Endometrium (tissue), 2 donors: ENCODE measurements at regions not wholly inside any gene's neighbourhood (a gene's known extent, or its start where the extent isn't known, plus 50 kb on each side); places are given as distances from the start of the nearest gene placed in this dataset.

ENCODE experiments used
- FAIRE-seq: peaks from 2 replicates; lab custom pipeline; 2012; peaks lifted over from hg19 to GRCh38; lab: Jason Lieb, UNC
- donor health status: control.
- donor health status: control.

DNA sequence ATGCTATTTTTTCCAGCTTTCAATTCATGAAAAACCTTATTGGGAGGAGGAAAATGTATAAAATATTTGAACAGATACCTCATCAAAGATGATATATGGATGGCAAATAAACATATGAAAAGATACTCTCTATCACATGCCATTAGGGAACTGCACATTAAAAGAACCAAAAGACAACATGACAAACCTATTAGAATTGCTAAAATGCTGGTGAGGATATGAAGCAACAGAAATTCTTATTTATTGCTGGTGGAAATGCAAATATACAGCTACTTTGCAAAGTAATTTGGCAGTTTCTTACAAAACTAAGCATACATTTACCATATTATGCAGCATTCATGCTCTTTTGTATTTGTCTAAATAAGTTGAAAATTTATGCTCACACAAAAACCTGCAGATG, 1783.9 kb upstream of the PCDH20 start:
- FAIRE-seq = no peak

DNA sequence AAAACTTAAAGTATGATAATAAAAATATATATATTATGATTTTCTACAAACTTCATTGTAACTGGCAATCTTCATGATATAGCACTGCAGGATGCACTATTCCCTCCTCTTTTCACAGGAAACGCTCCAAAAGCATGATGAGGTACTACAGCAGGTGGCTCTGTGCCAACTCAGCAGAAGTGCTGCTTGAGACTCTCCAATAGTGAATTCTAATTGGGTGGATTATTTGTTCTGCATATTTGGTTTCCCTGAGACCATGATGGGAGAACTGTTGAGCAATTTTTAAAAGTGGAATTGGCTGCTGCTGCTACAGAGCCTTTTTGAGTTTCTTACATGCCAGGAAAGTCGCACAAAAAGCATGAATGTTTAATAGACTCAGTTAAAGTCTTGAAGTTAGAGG, 1782.4 kb upstream of the PCDH20 start:
- no peak for FAIRE-seq

- no peak for FAIRE-seq
Measured at GRCh38 chr13:63195726-63196125, 1780.1 kb upstream of the PCDH20 start.

DNA sequence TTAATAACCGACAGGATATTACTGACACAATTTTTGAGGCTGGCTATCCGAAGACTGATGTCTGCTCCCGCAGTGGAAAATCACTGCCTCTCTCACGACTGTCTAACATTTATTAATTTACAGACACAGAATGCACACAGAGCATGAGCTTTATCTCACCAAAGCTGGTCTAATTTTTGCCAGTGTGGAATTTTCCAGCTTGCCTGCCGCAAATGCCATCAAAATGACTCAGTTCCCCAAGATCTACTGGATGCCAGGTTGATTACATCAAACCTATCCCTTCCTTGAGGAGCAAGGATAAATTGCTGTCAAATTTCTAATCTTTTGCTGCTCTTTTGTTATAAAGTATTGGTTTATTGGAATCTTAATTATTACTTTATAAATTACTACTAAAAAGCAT, 1775.1 kb upstream of the PCDH20 start:
- FAIRE-seq = no peak

DNA sequence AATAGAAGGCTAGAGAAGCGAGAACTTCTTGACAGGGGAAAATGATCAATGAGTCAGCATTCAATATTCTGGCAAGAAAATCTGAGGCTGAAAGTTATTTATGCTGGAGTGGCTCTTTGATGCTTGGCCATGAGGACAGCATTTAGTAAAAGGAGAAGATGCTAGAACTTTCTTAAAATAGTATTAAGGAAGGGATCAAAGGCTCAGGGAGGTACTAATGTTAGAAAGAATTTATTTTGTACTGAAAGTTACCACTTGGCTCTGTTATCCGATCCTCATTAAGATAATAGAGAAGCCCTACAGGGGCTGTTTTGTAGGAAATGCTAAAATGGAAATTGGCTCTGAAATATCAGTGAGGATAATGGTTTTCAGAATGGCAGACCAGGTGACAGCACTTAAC, 1774.6 kb upstream of the PCDH20 start:
- FAIRE-seq = no peak

DNA sequence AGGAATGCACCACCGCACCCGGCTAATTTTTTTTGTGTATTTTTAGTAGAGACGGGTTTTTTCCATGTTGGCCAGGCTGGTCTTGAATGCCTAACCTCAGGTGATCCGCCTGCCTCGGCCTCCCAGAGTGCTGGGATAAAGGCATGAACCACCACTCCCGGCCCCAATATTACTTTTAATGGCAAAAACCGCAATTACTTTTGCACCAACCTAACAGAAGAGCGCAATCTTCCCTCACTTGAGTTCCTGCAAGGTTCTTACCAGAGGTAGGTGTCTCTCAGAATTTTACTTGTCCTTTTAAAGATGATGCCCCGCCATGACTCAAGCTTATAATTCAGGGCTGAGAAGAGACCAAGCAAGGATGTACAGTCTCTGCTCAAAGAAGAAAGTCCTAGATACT, 1774.1 kb upstream of the PCDH20 start:
- no peak for FAIRE-seq

DNA sequence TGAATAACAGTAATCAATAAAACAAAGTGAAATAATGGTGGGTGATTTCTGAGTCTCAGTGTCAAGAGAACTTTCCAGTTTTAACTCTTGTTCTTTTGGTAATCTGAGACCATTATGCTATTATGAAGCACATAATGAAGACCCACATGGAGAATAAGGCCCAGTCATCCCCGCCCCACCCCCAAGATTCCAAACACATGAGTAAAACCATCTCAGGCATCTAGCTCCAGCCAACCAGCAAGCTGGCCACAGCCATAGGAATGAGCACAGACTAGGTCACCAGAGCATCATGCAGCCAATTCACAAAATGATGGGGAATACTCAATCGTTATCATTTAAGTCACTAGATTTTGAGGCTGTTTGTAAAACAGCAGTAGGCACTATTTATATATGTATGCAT, 1769.0 kb upstream of the PCDH20 start:
- FAIRE-seq = no peak

DNA sequence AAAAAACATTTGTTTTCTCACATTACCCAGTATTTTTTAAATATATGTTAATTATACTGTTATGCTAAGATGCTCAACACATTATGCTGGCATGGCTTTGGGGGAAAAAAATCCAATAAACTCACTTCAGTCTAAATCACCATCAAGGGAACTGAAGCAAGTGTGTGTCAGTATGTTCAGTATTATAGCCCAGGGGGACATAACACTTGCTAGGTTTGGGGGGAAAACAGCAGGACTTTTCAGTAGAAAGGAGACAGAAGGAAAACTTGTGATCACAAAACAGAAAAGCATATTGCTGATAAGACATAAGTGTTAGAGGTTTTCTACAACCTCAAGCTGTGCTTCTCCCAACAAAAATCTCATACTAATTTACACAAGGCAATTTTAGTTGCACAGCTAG, 1759.9 kb upstream of the PCDH20 start:
- FAIRE-seq = no peak

DNA sequence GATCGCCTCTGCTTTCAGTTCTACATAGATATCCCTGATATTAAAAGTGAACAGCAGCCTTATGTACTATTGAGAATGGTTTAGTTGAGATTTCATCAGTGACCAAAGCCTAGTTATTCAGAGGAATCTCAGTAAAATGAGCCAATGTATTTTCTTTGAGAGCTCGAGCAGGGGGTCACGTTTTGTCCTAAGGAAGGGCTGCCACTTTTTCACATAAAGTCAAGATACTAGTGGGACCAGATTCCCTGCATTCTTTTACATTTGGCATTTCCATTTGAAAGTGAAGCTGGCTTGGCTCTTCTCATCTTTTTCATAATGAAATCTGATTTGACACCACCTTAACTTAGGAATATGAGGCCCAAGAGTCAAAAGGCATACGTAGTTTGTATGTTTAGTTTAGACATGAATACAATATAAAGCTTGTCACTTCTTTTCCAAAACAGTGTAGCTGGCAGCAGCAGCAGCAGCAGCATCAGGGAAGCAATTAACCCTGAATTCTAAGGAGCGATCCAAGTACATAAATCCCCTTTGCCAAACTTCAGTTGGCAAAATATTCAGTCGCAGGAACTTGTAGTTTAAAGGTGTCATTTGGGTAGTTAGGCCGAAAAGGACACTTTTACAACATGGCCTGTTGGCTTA, 1752.2 kb upstream of the PCDH20 start:
- FAIRE-seq = no peak

GRCh38 chr13:63166345-63166744, 1750.7 kb upstream of the PCDH20 start:
- no peak for FAIRE-seq

DNA sequence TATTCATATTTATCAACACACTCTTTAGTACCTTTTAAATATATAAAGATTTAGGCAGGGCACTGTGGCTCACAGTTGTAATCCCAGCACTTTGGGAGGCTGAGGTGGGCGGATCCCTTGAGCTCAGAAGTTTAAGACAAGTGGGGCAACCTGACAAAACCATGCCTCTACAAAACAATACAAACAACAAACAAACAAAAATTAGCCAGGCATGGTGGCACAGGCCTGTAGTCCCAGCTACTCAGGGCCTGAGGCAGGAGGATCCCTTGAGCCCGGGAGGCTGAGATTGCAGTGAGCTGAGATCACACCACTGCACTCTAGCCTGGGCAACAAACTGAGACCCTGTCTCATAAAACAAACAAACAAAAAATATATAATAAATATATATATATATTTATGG, 1748.3 kb upstream of the PCDH20 start:
- FAIRE-seq = no peak

DNA sequence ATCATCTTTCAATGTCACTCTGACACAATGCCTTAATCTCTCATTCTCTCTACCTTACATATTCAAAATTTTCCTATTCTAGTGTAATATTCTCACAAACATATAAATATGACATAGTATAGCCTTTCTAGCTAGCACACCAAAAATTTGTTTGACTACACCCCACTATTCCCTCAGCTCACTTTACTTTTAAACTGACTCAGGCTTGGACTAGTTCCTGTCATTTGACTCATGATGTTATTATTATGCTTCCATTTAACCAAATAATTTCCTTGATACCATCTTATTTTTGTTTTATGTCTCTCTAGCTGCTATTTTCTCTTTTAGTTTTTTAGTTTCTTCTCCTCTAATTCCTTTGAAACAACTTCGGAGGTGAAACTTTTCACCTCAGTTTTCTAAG, 1745.6 kb upstream of the PCDH20 start:
- FAIRE-seq = no peak

GRCh38 chr13:63156816-63157215, 1741.2 kb upstream of the PCDH20 start:
- FAIRE-seq = no peak

DNA sequence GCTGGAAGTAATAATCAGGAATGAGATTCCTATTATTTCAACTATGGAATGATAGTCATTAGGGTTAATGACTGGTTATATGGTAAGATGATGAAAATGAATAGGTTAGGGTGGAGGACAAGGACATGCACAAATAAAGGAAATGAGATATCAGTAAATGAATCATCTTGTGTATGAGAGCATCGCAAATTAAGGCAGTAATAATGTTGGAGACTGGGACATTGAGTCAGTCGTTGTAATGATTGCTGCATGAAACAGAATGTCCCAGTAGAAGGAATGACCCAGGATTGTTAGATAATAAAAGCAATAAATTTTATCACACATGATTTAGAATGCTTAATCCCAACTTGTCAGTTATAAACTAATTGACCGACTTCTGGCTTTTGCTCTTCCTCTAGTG, 1733.7 kb upstream of the PCDH20 start:
- no peak for FAIRE-seq

DNA sequence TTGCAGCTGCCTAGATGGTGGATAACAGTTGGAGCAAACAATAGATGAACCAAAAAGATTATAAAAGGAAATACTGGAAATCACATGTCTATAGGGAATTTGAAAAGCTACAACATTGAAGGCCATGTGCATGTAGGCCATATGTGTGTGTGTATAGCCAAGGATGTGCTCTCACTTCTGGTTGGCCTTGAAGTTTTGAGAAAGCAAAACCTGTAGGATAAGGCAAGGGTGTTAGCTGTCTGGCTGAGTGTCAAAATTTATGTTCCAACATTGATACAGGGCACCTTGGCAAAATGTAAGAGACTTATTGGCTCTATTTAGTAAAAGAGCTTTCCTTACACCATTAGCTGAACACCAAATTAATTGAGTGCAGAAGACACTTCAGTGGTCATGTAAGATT, 1723.6 kb upstream of the PCDH20 start:
- FAIRE-seq = no peak

DNA sequence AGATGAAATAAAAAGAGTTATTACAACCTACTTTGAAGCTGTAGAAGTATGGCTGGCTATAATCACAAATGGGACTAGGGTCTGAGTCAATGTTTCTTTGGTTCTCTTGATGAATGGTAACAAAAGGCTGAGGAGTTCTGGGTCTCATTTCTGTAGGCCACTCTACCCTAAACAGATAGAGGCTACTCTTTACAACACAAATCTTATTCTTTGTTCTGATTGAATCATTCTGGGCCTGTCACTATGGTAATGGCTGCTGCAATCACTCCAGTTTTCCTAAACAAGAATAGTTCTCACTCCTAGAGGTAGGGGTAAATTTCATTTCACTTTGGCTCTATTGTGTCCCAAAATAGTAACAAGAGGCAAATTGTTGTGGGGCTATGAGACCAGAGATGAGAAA, 1714.3 kb upstream of the PCDH20 start:
- no peak for FAIRE-seq

GRCh38 chr13:63128716-63129115, 1713.1 kb upstream of the PCDH20 start:
- no peak for FAIRE-seq

GRCh38 chr13:63124863-63125262, 1709.2 kb upstream of the PCDH20 start:
- peak; percentile 8 for FAIRE-seq

GRCh38 chr13:63120883-63121282, 1705.2 kb upstream of the PCDH20 start:
- FAIRE-seq = no peak

GRCh38 chr13:63117710-63118109, 1702.1 kb upstream of the PCDH20 start:
- no peak for FAIRE-seq

- FAIRE-seq = no peak
Measured at GRCh38 chr13:63112799-63113395, 1697.2 kb upstream of the PCDH20 start.

DNA sequence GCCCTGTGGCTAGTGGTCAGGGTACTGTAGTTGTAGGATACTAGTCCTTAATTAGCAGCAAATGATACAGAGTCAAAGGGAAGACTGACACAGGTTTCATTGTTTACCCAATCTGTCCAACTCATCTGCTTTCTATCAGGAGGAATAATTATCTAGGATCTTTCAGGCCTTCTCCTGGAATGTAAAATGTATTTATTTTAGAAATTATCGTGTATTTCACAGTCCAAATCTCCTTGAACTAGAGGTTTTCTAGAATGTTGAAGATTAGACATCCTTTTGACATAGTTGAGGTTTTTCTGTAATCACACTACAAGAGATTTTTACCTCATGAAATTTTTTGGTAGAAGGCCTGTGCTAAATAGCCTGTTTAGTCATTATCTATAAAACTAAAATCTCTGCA, 1694.8 kb upstream of the PCDH20 start:
- FAIRE-seq = no peak

- FAIRE-seq = no peak
Measured at GRCh38 chr13:63107179-63107943, 1691.7 kb upstream of the PCDH20 start.

DNA sequence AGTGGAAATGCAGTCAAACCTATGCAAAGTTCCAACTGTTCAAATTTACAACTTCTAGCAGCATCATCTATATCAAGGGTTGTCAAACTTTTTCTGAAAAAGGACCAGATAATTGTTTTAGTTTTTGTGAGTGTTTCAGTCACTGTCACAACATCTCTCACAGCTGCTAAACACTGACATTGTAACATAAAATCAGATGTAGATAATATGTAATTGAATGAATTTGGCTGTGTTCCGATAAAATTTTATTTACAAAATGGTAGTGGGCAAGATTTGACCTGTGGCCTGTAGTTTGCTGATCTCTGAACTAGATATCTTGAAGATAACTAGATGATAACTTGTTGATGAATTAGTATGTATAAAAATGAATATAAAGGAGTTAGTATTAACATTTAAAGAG, 1679.1 kb upstream of the PCDH20 start:
- no peak for FAIRE-seq
